ENCODE measurements at regions not wholly inside any gene's neighbourhood (a gene's known extent, or its start where the extent isn't known, plus 50 kb on each side); places are given as distances from the start of the nearest gene placed in this dataset.
A peak's percentile ranks its signal among the peaks of the same experiment; 100 is the strongest.
"Not testable (repeated sequence)": the region's sequence is repeated elsewhere in the genome, so short reads cannot be mapped to it uniquely, and the experiment has no call there.

- no peak overlapping the region for H3K4me3 ChIP-seq (ENCODE audit: low read length)
- peak; percentile 54 for DNase-seq (ENCODE audit: low read depth)
- no peak for TF ChIP-seq CTCF (IDR thresholded peaks at IDR 0.05; ENCODE audit: insufficient read depth, low read depth, low read length, missing control alignments)
These were observed 824.2 kb downstream of the PLCL1 start for GRCh38 chr2:198628596-198628995.

GRCh38 chr2:198622986-198623730 lies 818.8 kb downstream of the PLCL1 start:
- no peak for DNase-seq (ENCODE audit: low read depth)
- no peak for TF ChIP-seq CTCF (IDR thresholded peaks at IDR 0.05; ENCODE audit: insufficient read depth, low read depth, low read length, missing control alignments)

GRCh38 chr2:198615972-198616371 lies 811.6 kb downstream of the PLCL1 start:
- no peak overlapping the region for H3K4me3 ChIP-seq (ENCODE audit: low read length)
- no peak for DNase-seq (ENCODE audit: low read depth)
- no peak for TF ChIP-seq CTCF (IDR thresholded peaks at IDR 0.05; ENCODE audit: insufficient read depth, low read depth, low read length, missing control alignments)

More at GRCh38 chr2:198622986-198623730, 818.8 kb downstream of the PLCL1 start:
- no peak overlapping the region for H3K4me3 ChIP-seq (ENCODE audit: low read length)

GRCh38 chr2:198611201-198611600 lies 806.8 kb downstream of the PLCL1 start:
- TF ChIP-seq CTCF (IDR thresholded peaks at IDR 0.05; ENCODE audit: insufficient read depth, low read depth, low read length, missing control alignments), result no peak
- H3K4me3 ChIP-seq (ENCODE audit: low read length), result no peak overlapping the region
- no peak for DNase-seq (ENCODE audit: low read depth)

- no peak for DNase-seq (ENCODE audit: low read depth)
- no peak overlapping the region for H3K4me3 ChIP-seq (ENCODE audit: low read length)
- no peak for TF ChIP-seq CTCF (IDR thresholded peaks at IDR 0.05; ENCODE audit: insufficient read depth, low read depth, low read length, missing control alignments)
These were observed 800.2 kb downstream of the PLCL1 start for GRCh38 chr2:198604599-198604998.

- DNase-seq (ENCODE audit: low read depth); H3K4me3 ChIP-seq (ENCODE audit: low read length): not testable (repeated sequence)
These were observed 798.6 kb downstream of the PLCL1 start for GRCh38 chr2:198602986-198603385.

GRCh38 chr2:198597648-198598047 lies 793.3 kb downstream of the PLCL1 start:
- no peak for TF ChIP-seq CTCF (IDR thresholded peaks at IDR 0.05; ENCODE audit: insufficient read depth, low read depth, low read length, missing control alignments)
- no peak for DNase-seq (ENCODE audit: low read depth)

More at GRCh38 chr2:198597648-198598047, 793.3 kb downstream of the PLCL1 start:
- H3K4me3 ChIP-seq (ENCODE audit: low read length), result no peak overlapping the region
